Tibial artery (tissue), 4 donors: ENCODE measurements at regions not wholly inside any gene's neighbourhood (a gene's known extent, or its start where the extent isn't known, plus 50 kb on each side); places are given as distances from the start of the nearest gene placed in this dataset.
"Not testable (repeated sequence)": the region's sequence is repeated elsewhere in the genome, so short reads cannot be mapped to it uniquely, and the experiment has no call there.

Source experiments
- DNase-seq, 2 donors: peaks; one replicate each; pipeline ENCODE4 v3.0.0-alpha.2; 2019
- H3K27ac ChIP-seq, 2 donors: fragments of 200-600 bp; sonication (generic) in 1 of 2; 1 replicate in 1 of 2; 2 replicates in 1 of 2; pipeline ENCODE4 v1.5.1; 2018 to 2019; ENCODE audit warnings: mild to moderate bottlenecking in 1 of 2
- H3K27me3 ChIP-seq, 2 donors: fragments of 200-600 bp; sonication (generic) in 1 of 2; one replicate each; pipeline versions ENCODE4 v1.5.1 to v1.6.0; 2016 to 2019
- H3K36me3 ChIP-seq, 3 donors: fragments of 200-600 bp; sonication (generic) in 2 of 3; one replicate each; pipeline ENCODE4 v1.5.1; 2016 to 2019; ENCODE audit warnings: mild to moderate bottlenecking in 2 of 3
- H3K4me1 ChIP-seq, 4 donors: fragments of 200-600 bp; sonication (generic) in 2 of 4; 1 replicate in 3 of 4; 2 replicates in 1 of 4; pipeline ENCODE4 v1.5.1; 2016 to 2019
- H3K4me3 ChIP-seq, 2 donors: fragments of 200-600 bp; sonication (generic) in 1 of 2; 1 replicate in 1 of 2; 2 replicates in 1 of 2; pipeline ENCODE4 v1.5.1; 2018 to 2019; ENCODE audit warnings: mild to moderate bottlenecking in 2 of 2
- H3K9me3 ChIP-seq, 3 donors: fragments of 200-600 bp; sonication (generic) in 1 of 3; one replicate each; pipeline ENCODE4 v1.5.1; 2016 to 2019
- CTCF ChIP-seq, 2 experiments: fragments of 200-600 bp in 1 of 2; fragments of 450-650 bp in 1 of 2; IDR thresholded peaks; one replicate each; pipeline ENCODE4 v1.5.1; 2017 to 2019; ENCODE audit warnings: antibody characterized with exemption in 2 of 2, mild to moderate bottlenecking in 1 of 2, moderate library complexity in 1 of 2
- intact Hi-C: fragments of 100-400 bp; cut with DNase I; formaldehyde crosslinking; loops from one replicate; pipeline ENCODE4 v1.15.0; 2023; ENCODE audit warnings: low total_unique reads

GRCh38 chr2:149767516-149767974 lies 180.0 kb upstream of the MMADHC start:
- intact Hi-C loops: no loop called here
- H3K4me1 ChIP-seq: peaks cover 0 to 15% (median 9%) of the 10 kb centered on the region in 4 donors
- no peaks in the 10 kb centered on the region for H3K9me3 ChIP-seq
- no peak overlapping the region for H3K27ac ChIP-seq
- DNase-seq: no peak
- no peak overlapping the region for H3K4me3 ChIP-seq
- no peaks in the 10 kb centered on the region for H3K36me3 ChIP-seq
- TF ChIP-seq CTCF (IDR thresholded peaks at IDR 0.05): no peak
- H3K27me3 ChIP-seq: no peaks in the 10 kb centered on the region

- peak in 1 of 2 donors; percentile 23 for DNase-seq
- H3K4me1 ChIP-seq: peaks cover 0 to 15% (median 9%) of the 10 kb centered on the region in 4 donors
- H3K4me3 ChIP-seq: no peak overlapping the region
- no peak for TF ChIP-seq CTCF (IDR thresholded peaks at IDR 0.05)
- no peaks in the 10 kb centered on the region for H3K9me3 ChIP-seq
- no peak overlapping the region for H3K27ac ChIP-seq
- no peaks in the 10 kb centered on the region for H3K36me3 ChIP-seq
- no peaks in the 10 kb centered on the region for H3K27me3 ChIP-seq
- intact Hi-C loops: no loop called here
These were observed 178.8 kb upstream of the MMADHC start for GRCh38 chr2:149766339-149766738.

GRCh38 chr2:149765636-149766035 lies 178.1 kb upstream of the MMADHC start:
- Histone ChIP-seq H3K27me3 (no peaks in the 10 kb centered on the region), H3K36me3 (no peaks in the 10 kb centered on the region), H3K9me3 (no peaks in the 10 kb centered on the region), H3K27ac (no peak overlapping the region), H3K4me1 (peaks cover 0 to 15% (median 9%) of the 10 kb centered on the region in 4 donors), H3K4me3 (no peak overlapping the region)
- intact Hi-C loops: no loop called here
- no peak for TF ChIP-seq CTCF (IDR thresholded peaks at IDR 0.05)
- no peak for DNase-seq

GRCh38 chr2:149765003-149765402 lies 177.4 kb upstream of the MMADHC start:
- Histone ChIP-seq H3K9me3 (no peaks in the 10 kb centered on the region), H3K27me3 (no peaks in the 10 kb centered on the region), H3K4me1 (peaks cover 0 to 15% (median 9%) of the 10 kb centered on the region in 4 donors), H3K4me3 (no peak overlapping the region), H3K36me3 (no peaks in the 10 kb centered on the region), H3K27ac (no peak overlapping the region)
- DNase-seq: no peak
- no peak for TF ChIP-seq CTCF (IDR thresholded peaks at IDR 0.05)
- intact Hi-C loops: no loop called here

GRCh38 chr2:149763358-149763757 lies 175.8 kb upstream of the MMADHC start:
- TF ChIP-seq CTCF (IDR thresholded peaks at IDR 0.05): no peak
- H3K27me3 ChIP-seq: no peaks in the 10 kb centered on the region
- H3K36me3 ChIP-seq: no peaks in the 10 kb centered on the region
- no peak overlapping the region for H3K27ac ChIP-seq
- peaks cover 0 to 11% (median 6%) of the 10 kb centered on the region in 4 donors for H3K4me1 ChIP-seq
- DNase-seq: no peak
- H3K4me3 ChIP-seq: no peak overlapping the region
- intact Hi-C loops: no loop called here
- no peaks in the 10 kb centered on the region for H3K9me3 ChIP-seq

- Histone ChIP-seq H3K4me1 (no peaks in the 10 kb centered on the region), H3K9me3 (no peaks in the 10 kb centered on the region), H3K36me3 (no peaks in the 10 kb centered on the region), H3K4me3 (no peak overlapping the region), H3K27me3 (no peaks in the 10 kb centered on the region), H3K27ac (no peak overlapping the region)
- intact Hi-C loops: no loop called here
- DNase-seq: no peak
- TF ChIP-seq CTCF (IDR thresholded peaks at IDR 0.05): no peak
These were observed 174.0 kb upstream of the MMADHC start for GRCh38 chr2:149761611-149762010.

GRCh38 chr2:149759382-149759781 lies 171.8 kb upstream of the MMADHC start:
- H3K27me3 ChIP-seq, DNase-seq, intact Hi-C loops, H3K4me1 ChIP-seq, H3K36me3 ChIP-seq, H3K4me3 ChIP-seq, H3K27ac ChIP-seq, H3K9me3 ChIP-seq: not testable (repeated sequence)

GRCh38 chr2:149754722-149755121 lies 167.1 kb upstream of the MMADHC start:
- H3K4me1 ChIP-seq, intact Hi-C loops, DNase-seq, H3K36me3 ChIP-seq, H3K27ac ChIP-seq, H3K4me3 ChIP-seq, H3K9me3 ChIP-seq, H3K27me3 ChIP-seq: not testable (repeated sequence)
